ENCODE measurements at regions not wholly inside any gene's neighbourhood (a gene's known extent, or its start where the extent isn't known, plus 50 kb on each side); places are given as distances from the start of the nearest gene placed in this dataset. TPM values are rescaled to one million over a fixed set of nuclear protein-coding genes. Genes with fewer than 3 reads are reported as not detected.
A peak's percentile ranks its signal among the peaks of the same experiment; 100 is the strongest.

- TF ChIP-seq POLR2AphosphoS5 (IDR thresholded peaks at IDR 0.05; ENCODE audit: insufficient read depth in 1 of 2, low read depth in 1 of 2), result no peak
- TF ChIP-seq CTCF (IDR thresholded peaks at IDR 0.05), result no peak
- TF ChIP-seq POLR2A (IDR thresholded peaks at IDR 0.05), result no peak
- no peaks in the 10 kb centered on the region for H3K36me3 ChIP-seq
- no peaks in the 10 kb centered on the region for H3K27me3 ChIP-seq
- H3K9me3 ChIP-seq, result no peaks in the 10 kb centered on the region
- H3K27ac ChIP-seq, result peak overlapping the region; percentile 60
- H3K4me1 ChIP-seq, result peaks cover 20% of the 10 kb centered on the region
- no peak overlapping the region for H3K4me3 ChIP-seq
- no peak for DNase-seq (ENCODE audit: extremely low spot score in 2 of 2)
- intact Hi-C loops (cut with DNase I), result no loop called here
These were observed 53.5 kb upstream of the PTPN1 start for GRCh38 chr20:50456452-50457324.

GRCh38 chr20:50459124-50459918, 50.9 kb upstream of the PTPN1 start:
- TF ChIP-seq POLR2AphosphoS5 (IDR thresholded peaks at IDR 0.05; ENCODE audit: insufficient read depth in 1 of 2, low read depth in 1 of 2) (no peak), POLR2A (IDR thresholded peaks at IDR 0.05) (no peak), CTCF (IDR thresholded peaks at IDR 0.05) (no peak)
- Histone ChIP-seq H3K4me1 (peaks cover 22% of the 10 kb centered on the region), H3K4me3 (no peak overlapping the region), H3K27ac (no peak overlapping the region), H3K27me3 (no peaks in the 10 kb centered on the region), H3K9me3 (no peaks in the 10 kb centered on the region), H3K36me3 (no peaks in the 10 kb centered on the region)
- intact Hi-C loops (cut with DNase I), result no loop called here
- no peak for DNase-seq (ENCODE audit: extremely low spot score in 2 of 2)

GRCh38 chr20:50460115-50460607, 50.0 kb upstream of the PTPN1 start:
- DNase-seq (ENCODE audit: extremely low spot score in 2 of 2), result no peak
- Histone ChIP-seq H3K36me3 (no peaks in the 10 kb centered on the region), H3K9me3 (no peaks in the 10 kb centered on the region), H3K4me3 (no peak overlapping the region), H3K27ac (peak overlapping the region; percentile 64), H3K27me3 (no peaks in the 10 kb centered on the region), H3K4me1 (peaks cover 25% of the 10 kb centered on the region)
- TF ChIP-seq POLR2A (IDR thresholded peaks at IDR 0.05), result no peak
- TF ChIP-seq POLR2AphosphoS5 (IDR thresholded peaks at IDR 0.05; ENCODE audit: insufficient read depth in 1 of 2, low read depth in 1 of 2), result no peak
- no peak for TF ChIP-seq CTCF (IDR thresholded peaks at IDR 0.05)
- intact Hi-C loops (cut with DNase I), result loop anchor here (2.0 kb wide), 1 partner anchor 271 kb away; no protein-coding TSS in a partner anchor

Small RNA genes in the stretch of these regions (small RNA-seq; reads per million reads assigned to genes)
- not detected for gene RN7SL636P
